A673 (cell line): ENCODE measurements at regions not wholly inside any gene's neighbourhood (a gene's known extent, or its start where the extent isn't known, plus 50 kb on each side); places are given as distances from the start of the nearest gene placed in this dataset.

Source experiments
- EZH2 ChIP-seq: fragments of 200-600 bp; sonication (generic); IDR thresholded peaks from 2 replicates; pipeline ENCODE4 v1.6.1; 2017; ENCODE audit warnings: borderline replicate concordance, low read depth, mild to moderate bottlenecking, mixed read lengths, antibody characterized with exemption, low read length; ENCODE audit not compliant: poor library complexity, severe bottlenecking
- TF ChIP-seq, protein P1 (sequence below): fragments of 300-800, 200-600 bp; sonication (generic); conservative IDR thresholded peaks from 2 replicates; pipeline ENCODE4 v1.5.1; 2017; ENCODE audit warnings: low read depth, mild to moderate bottlenecking, antibody characterized with exemption, low read length, moderate library complexity, mixed read lengths

DNA sequence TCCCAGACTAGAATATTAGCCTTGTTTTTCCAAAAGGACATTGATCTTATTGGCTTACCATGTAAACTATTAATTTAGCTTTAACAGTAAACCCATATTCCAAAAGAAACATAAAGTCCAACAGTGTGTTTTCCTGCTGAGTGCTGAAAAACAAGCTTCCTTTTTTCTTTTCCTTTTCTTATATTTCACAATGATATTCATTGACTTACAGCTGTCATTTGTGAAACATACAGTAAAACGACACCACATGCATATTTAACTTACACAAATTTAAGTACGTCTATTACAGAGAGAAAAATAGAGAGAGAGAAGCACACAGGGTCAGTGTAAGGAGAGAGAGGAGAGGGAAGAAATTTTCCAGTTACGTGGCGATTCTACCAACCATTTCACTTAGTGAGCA is 543.9 kb upstream of the JARID2 start:
- TF ChIP-seq, protein P1, sequence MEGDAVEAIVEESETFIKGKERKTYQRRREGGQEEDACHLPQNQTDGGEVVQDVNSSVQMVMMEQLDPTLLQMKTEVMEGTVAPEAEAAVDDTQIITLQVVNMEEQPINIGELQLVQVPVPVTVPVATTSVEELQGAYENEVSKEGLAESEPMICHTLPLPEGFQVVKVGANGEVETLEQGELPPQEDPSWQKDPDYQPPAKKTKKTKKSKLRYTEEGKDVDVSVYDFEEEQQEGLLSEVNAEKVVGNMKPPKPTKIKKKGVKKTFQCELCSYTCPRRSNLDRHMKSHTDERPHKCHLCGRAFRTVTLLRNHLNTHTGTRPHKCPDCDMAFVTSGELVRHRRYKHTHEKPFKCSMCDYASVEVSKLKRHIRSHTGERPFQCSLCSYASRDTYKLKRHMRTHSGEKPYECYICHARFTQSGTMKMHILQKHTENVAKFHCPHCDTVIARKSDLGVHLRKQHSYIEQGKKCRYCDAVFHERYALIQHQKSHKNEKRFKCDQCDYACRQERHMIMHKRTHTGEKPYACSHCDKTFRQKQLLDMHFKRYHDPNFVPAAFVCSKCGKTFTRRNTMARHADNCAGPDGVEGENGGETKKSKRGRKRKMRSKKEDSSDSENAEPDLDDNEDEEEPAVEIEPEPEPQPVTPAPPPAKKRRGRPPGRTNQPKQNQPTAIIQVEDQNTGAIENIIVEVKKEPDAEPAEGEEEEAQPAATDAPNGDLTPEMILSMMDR: no peak
- TF ChIP-seq EZH2: no peak
